ENCODE measurements at regions not wholly inside any gene's neighbourhood (a gene's known extent, or its start where the extent isn't known, plus 50 kb on each side); places are given as distances from the start of the nearest gene placed in this dataset.

DNA sequence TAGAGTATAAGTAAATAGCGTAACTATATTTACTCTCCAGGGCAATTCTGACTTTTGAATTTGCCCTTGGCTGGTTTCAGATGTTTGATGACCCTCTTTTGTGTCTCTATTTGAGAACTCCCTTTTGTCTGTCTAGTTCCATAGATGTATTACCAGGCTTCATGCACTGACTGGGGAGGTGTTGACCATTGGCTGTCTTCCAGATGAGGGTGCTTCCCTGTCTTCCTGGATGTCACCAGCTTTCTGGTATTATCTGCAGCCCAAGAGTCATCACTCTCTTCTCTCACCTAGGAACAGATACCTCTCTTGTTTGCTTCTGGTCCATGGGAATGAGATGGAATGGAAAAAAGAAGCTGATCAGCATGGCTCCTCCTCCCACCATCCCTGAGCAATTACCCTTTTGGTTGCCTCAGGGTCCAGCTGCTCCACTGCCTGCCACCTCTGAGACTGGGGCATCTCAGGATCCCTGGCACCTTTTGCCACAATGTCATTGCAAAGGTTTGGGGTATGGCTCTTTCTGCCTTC, 58.7 kb upstream of the TMED7 start:
- TF ChIP-seq, protein P1, sequence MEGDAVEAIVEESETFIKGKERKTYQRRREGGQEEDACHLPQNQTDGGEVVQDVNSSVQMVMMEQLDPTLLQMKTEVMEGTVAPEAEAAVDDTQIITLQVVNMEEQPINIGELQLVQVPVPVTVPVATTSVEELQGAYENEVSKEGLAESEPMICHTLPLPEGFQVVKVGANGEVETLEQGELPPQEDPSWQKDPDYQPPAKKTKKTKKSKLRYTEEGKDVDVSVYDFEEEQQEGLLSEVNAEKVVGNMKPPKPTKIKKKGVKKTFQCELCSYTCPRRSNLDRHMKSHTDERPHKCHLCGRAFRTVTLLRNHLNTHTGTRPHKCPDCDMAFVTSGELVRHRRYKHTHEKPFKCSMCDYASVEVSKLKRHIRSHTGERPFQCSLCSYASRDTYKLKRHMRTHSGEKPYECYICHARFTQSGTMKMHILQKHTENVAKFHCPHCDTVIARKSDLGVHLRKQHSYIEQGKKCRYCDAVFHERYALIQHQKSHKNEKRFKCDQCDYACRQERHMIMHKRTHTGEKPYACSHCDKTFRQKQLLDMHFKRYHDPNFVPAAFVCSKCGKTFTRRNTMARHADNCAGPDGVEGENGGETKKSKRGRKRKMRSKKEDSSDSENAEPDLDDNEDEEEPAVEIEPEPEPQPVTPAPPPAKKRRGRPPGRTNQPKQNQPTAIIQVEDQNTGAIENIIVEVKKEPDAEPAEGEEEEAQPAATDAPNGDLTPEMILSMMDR (IDR thresholded peaks at IDR 0.05; ENCODE audit: insufficient read depth, low read depth, low read length), result no peak
- CTCF ChIA-PET, result no interaction called here
- DNase-seq (ENCODE audit: low read depth), result no peak
- no peaks in the 10 kb centered on the region for H3K36me3 ChIP-seq (ENCODE audit: control insufficient read depth, insufficient read depth, low read length)
- no peak overlapping the region for H3K4me3 ChIP-seq (ENCODE audit: low read depth, low read length)
- POLR2A ChIA-PET, result no interaction called here
- H3K27me3 ChIP-seq (ENCODE audit: control insufficient read depth, insufficient read depth, low read length), result peaks cover 4% of the 10 kb centered on the region

DNA sequence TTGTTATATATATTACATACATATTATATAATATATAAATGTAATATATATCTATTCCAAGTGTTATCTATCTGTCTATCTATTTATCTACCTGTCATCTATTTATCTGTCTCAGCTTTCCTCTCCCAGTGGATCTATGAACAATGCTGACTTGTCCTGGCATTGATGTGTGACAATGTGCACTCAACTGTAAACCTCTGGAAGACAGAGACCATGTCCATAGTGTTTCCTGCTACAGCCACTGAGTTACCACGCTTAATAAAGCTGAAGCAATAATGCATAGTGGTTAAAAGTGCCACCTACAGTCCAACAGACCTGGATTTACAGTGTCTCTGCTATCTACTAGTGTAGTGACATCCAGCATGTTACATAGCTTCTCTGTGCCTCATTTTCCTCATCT, 57.2 kb upstream of the TMED7 start:
- no peak for DNase-seq (ENCODE audit: low read depth)
- H3K4me3 ChIP-seq (ENCODE audit: low read depth, low read length), result no peak overlapping the region
- no peaks in the 10 kb centered on the region for H3K36me3 ChIP-seq (ENCODE audit: control insufficient read depth, insufficient read depth, low read length)
- CTCF ChIA-PET, result no interaction called here
- H3K27me3 ChIP-seq (ENCODE audit: control insufficient read depth, insufficient read depth, low read length), result peaks cover 4% of the 10 kb centered on the region
- POLR2A ChIA-PET, result no interaction called here
- TF ChIP-seq, protein P1 (IDR thresholded peaks at IDR 0.05; ENCODE audit: insufficient read depth, low read depth, low read length), result no peak

Measured in BJ (cell line).